ENCODE measurements at regions not wholly inside any gene's neighbourhood (a gene's known extent, or its start where the extent isn't known, plus 50 kb on each side); places are given as distances from the start of the nearest gene placed in this dataset.

DNA sequence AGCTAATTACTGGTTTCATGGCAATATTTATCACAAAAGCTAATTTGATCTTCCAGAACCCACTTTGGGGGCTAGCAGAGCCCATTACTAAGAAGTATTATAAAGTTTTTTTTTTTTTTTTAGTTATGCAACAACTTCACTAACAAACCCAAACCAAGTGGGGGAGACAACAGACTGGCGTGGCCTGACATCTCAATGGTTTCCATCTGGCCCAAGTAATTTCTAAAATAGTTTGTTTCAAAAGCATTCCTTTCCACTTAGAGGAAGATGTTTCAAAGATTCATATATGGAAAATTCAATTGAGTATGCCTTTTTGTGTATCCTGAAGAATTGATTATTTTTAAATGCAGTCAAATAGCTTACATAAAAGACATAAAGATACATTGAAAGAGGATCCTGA, 367.1 kb downstream of the HRH4 start:
- TF ChIP-seq ZNF8 (CRISPR knock-in tag; IDR thresholded peaks at IDR 0.05) (no peak), ZC3H10 (CRISPR knock-in tag; IDR thresholded peaks at IDR 0.05) (no peak), GLIS3 (CRISPR knock-in tag; IDR thresholded peaks at IDR 0.05) (no peak), ISL1 (CRISPR knock-in tag; IDR thresholded peaks at IDR 0.05) (no peak), TCF4 (CRISPR knock-in tag; IDR thresholded peaks at IDR 0.05; ENCODE audit: borderline replicate concordance) (no peak), RARB (CRISPR knock-in tag; IDR thresholded peaks at IDR 0.05) (no peak), ARNTL (CRISPR knock-in tag; IDR thresholded peaks at IDR 0.05; ENCODE audit: borderline replicate concordance, low read depth) (no peak), ZNF70 (CRISPR knock-in tag; IDR thresholded peaks at IDR 0.05) (no peak)
- no peak for ATAC-seq

- no peak for ATAC-seq
- TF ChIP-seq, protein P1, sequence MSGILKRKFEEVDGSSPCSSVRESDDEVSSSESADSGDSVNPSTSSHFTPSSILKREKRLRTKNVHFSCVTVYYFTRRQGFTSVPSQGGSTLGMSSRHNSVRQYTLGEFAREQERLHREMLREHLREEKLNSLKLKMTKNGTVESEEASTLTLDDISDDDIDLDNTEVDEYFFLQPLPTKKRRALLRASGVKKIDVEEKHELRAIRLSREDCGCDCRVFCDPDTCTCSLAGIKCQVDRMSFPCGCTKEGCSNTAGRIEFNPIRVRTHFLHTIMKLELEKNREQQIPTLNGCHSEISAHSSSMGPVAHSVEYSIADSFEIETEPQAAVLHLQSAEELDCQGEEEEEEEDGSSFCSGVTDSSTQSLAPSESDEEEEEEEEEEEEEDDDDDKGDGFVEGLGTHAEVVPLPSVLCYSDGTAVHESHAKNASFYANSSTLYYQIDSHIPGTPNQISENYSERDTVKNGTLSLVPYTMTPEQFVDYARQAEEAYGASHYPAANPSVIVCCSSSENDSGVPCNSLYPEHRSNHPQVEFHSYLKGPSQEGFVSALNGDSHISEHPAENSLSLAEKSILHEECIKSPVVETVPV (CRISPR knock-in tag; IDR thresholded peaks at IDR 0.05): no peak
- no peak for TF ChIP-seq CREB5 (CRISPR knock-in tag; IDR thresholded peaks at IDR 0.05; ENCODE audit: low read depth)
- TF ChIP-seq ARNTL (CRISPR knock-in tag; IDR thresholded peaks at IDR 0.05; ENCODE audit: borderline replicate concordance, low read depth): no peak
- TF ChIP-seq ZNF8 (CRISPR knock-in tag; IDR thresholded peaks at IDR 0.05): no peak
- no peak for TF ChIP-seq PPARA (CRISPR knock-in tag; IDR thresholded peaks at IDR 0.05; ENCODE audit: borderline replicate concordance)
- no peak for TF ChIP-seq POU6F1 (CRISPR knock-in tag; IDR thresholded peaks at IDR 0.05; ENCODE audit: borderline replicate concordance, low read depth)
- TF ChIP-seq CSDC2 (CRISPR knock-in tag; IDR thresholded peaks at IDR 0.05): no peak
- TF ChIP-seq, protein P2, sequence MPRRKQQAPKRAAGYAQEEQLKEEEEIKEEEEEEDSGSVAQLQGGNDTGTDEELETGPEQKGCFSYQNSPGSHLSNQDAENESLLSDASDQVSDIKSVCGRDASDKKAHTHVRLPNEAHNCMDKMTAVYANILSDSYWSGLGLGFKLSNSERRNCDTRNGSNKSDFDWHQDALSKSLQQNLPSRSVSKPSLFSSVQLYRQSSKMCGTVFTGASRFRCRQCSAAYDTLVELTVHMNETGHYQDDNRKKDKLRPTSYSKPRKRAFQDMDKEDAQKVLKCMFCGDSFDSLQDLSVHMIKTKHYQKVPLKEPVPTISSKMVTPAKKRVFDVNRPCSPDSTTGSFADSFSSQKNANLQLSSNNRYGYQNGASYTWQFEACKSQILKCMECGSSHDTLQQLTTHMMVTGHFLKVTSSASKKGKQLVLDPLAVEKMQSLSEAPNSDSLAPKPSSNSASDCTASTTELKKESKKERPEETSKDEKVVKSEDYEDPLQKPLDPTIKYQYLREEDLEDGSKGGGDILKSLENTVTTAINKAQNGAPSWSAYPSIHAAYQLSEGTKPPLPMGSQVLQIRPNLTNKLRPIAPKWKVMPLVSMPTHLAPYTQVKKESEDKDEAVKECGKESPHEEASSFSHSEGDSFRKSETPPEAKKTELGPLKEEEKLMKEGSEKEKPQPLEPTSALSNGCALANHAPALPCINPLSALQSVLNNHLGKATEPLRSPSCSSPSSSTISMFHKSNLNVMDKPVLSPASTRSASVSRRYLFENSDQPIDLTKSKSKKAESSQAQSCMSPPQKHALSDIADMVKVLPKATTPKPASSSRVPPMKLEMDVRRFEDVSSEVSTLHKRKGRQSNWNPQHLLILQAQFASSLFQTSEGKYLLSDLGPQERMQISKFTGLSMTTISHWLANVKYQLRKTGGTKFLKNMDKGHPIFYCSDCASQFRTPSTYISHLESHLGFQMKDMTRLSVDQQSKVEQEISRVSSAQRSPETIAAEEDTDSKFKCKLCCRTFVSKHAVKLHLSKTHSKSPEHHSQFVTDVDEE (CRISPR knock-in tag; IDR thresholded peaks at IDR 0.05): no peak
- TF ChIP-seq ISL1 (CRISPR knock-in tag; IDR thresholded peaks at IDR 0.05): no peak
- TF ChIP-seq BACH2 (CRISPR knock-in tag; IDR thresholded peaks at IDR 0.05; ENCODE audit: borderline replicate concordance): no peak
- no peak for TF ChIP-seq TOX (CRISPR knock-in tag; IDR thresholded peaks at IDR 0.05; ENCODE audit: borderline replicate concordance)
- no peak for TF ChIP-seq ESRRG (CRISPR knock-in tag; IDR thresholded peaks at IDR 0.05)
- TF ChIP-seq ZNF565 (CRISPR knock-in tag; conservative IDR thresholded peaks at IDR 0.05; ENCODE audit: low read depth): no peak
- TF ChIP-seq TCF4 (CRISPR knock-in tag; IDR thresholded peaks at IDR 0.05; ENCODE audit: borderline replicate concordance): no peak
- no peak for TF ChIP-seq OSR1 (CRISPR knock-in tag; IDR thresholded peaks at IDR 0.05)
- no peak for TF ChIP-seq ZFP30 (CRISPR knock-in tag; IDR thresholded peaks at IDR 0.05)
- no peak for TF ChIP-seq ZC3H10 (CRISPR knock-in tag; IDR thresholded peaks at IDR 0.05)
- TF ChIP-seq ZNF70 (CRISPR knock-in tag; IDR thresholded peaks at IDR 0.05): no peak
- no peak for TF ChIP-seq GLIS3 (CRISPR knock-in tag; IDR thresholded peaks at IDR 0.05)
- no peak for TF ChIP-seq PATZ1 (CRISPR knock-in tag; IDR thresholded peaks at IDR 0.05; ENCODE audit: borderline replicate concordance)
These were observed 370.6 kb downstream of the HRH4 start for GRCh38 chr18:24831081-24831480.

All from SK-N-SH treated with all-trans-retinoic acid at 6 μM for 48 hours (cell line).